ENCODE measurements at regions not wholly inside any gene's neighbourhood (a gene's known extent, or its start where the extent isn't known, plus 50 kb on each side); places are given as distances from the start of the nearest gene placed in this dataset.

GRCh38 chr9:129241725-129242124 is 63.7 kb upstream of the IER5L start:
- intact Hi-C loops (cut with micrococcal nuclease), result no loop called here
- Histone ChIP-seq H3K27me3 (ENCODE audit: control insufficient read depth in 2 of 2, insufficient read depth in 2 of 2, low read length in 2 of 2) (no peaks in the 10 kb centered on the region), H2AFZ (ENCODE audit: low read depth, low read length) (no peak overlapping the region), H4K20me1 (replicated peaks; ENCODE audit: control insufficient read depth, extremely low read depth, insufficient read depth, low read length) (no peaks in the 10 kb centered on the region), H3K79me2 (ENCODE audit: control insufficient read depth, insufficient read depth, low read length) (no peaks in the 10 kb centered on the region), H3K9me3 (replicated peaks; ENCODE audit: control insufficient read depth, insufficient read depth, low read length) (no peaks in the 10 kb centered on the region), H3K4me1 (ENCODE audit: control insufficient read depth, extremely low read depth, insufficient read depth, low read length) (peaks cover 18% of the 10 kb centered on the region), H3K9ac (replicated peaks; ENCODE audit: extremely low read depth, insufficient read depth, low read length) (no peak overlapping the region), H3K4me2 (ENCODE audit: insufficient read depth, low read length) (no peak overlapping the region), H3K27ac (ENCODE audit: insufficient read depth, low read depth, low read length) (no peak overlapping the region), H3K36me3 (ENCODE audit: control insufficient read depth in 2 of 2, extremely low read depth in 1 of 2, insufficient read depth in 2 of 2, low read length in 2 of 2) (no peaks in the 10 kb centered on the region), H3K4me3 (replicated peaks in 1 of 3; ENCODE audit: insufficient read depth in 1 of 3, low read depth in 1 of 3, low read length in 3 of 3) (no peak overlapping the region), H3K9me1 (replicated peaks; ENCODE audit: control insufficient read depth, extremely low read depth, insufficient read depth, low read length) (no peaks in the 10 kb centered on the region)
- no peak for DNase-seq (ENCODE audit: low read depth, low spot score)
- dilution Hi-C loops (cut with MboI; ENCODE audit: extremely low pct_ligation_motif_present, low sequenced_read_pairs), result no loop called here
- ChIA-PET POLR2A (no interaction called here), CTCF (interaction anchor here (1.6 kb wide), 1 partner anchor 15 kb away, joined by 4 read pairs; no protein-coding TSS in a partner anchor)
- BruUV-seq (replicated peaks), result no TSS peak
- no peak for FAIRE-seq
- no peak for TF ChIP-seq GATA2 (IDR thresholded peaks at IDR 0.05; ENCODE audit: insufficient read depth, insufficient read length, low read depth, low read length)
- no peak for TF ChIP-seq JUN (IDR thresholded peaks at IDR 0.05; ENCODE audit: borderline replicate concordance, insufficient read depth, insufficient read length, low read depth)
- no peak for TF ChIP-seq FOS (IDR thresholded peaks at IDR 0.05; ENCODE audit: borderline replicate concordance, insufficient read depth, low read length)
- TF ChIP-seq POLR2AphosphoS5 (IDR thresholded peaks at IDR 0.05; ENCODE audit: insufficient read depth, low read depth, low read length), result no peak
- no peak for TF ChIP-seq CTCF (IDR thresholded peaks at IDR 0.05; ENCODE audit: extremely low read depth in 1 of 2, insufficient read depth in 1 of 2, low read depth in 1 of 2, low read length in 2 of 2)
- no peak for TF ChIP-seq POLR2A (IDR thresholded peaks at IDR 0.05; ENCODE audit: low read depth, low read length)
- no peak for TF ChIP-seq MAX (IDR thresholded peaks at IDR 0.05; ENCODE audit: insufficient read depth, insufficient read length)
- TF ChIP-seq MYC (IDR thresholded peaks at IDR 0.05; ENCODE audit: low read depth, low read length), result no peak
- no peak for TF ChIP-seq EZH2 (IDR thresholded peaks at IDR 0.05; ENCODE audit: borderline replicate concordance, low read depth, low read length, severe bottlenecking)

Data from endothelial cell of umbilical vein (primary cell).